Liver (tissue), 3 donors: ENCODE measurements at regions not wholly inside any gene's neighbourhood (a gene's known extent, or its start where the extent isn't known, plus 50 kb on each side); places are given as distances from the start of the nearest gene placed in this dataset.

Experiments used
- CTCF ChIP-seq: fragments of 150-350 bp; IDR thresholded peaks from 2 replicates; pipeline ENCODE4 v1.5.1; 2017; ENCODE audit warnings: improper control_type of control experiment, low read depth, low read length; ENCODE audit not compliant: missing input control
- HNF4G ChIP-seq: IDR thresholded peaks from 2 replicates; pipeline ENCODE4 v1.6.1; 2016; ENCODE audit warnings: antibody characterized with exemption
- MAX ChIP-seq: IDR thresholded peaks from 2 replicates; pipeline ENCODE4 v1.6.1; 2016; ENCODE audit warnings: antibody characterized with exemption
- REST ChIP-seq: IDR thresholded peaks from 2 replicates; pipeline ENCODE4 v1.6.1; 2016; ENCODE audit warnings: antibody characterized with exemption, mild to moderate bottlenecking
- RXRA ChIP-seq, 2 donors: IDR thresholded peaks; 2 replicates each; pipeline ENCODE4 v1.6.1; 2017 to 2018; ENCODE audit warnings: antibody characterized with exemption in 2 of 2, mild to moderate bottlenecking in 1 of 2
- TAF1 ChIP-seq: conservative IDR thresholded peaks from 2 replicates; pipeline ENCODE4 v1.6.1; 2016; ENCODE audit warnings: antibody characterized with exemption, mild to moderate bottlenecking
- YY1 ChIP-seq: IDR thresholded peaks from 2 replicates; pipeline ENCODE4 v1.6.1; 2016; ENCODE audit warnings: antibody characterized with exemption, mild to moderate bottlenecking
- donor health status: healthy.
- donor health status: healthy.

GRCh38 chr2:133867166-133867565, 298.9 kb upstream of the NCKAP5 start:
- TF ChIP-seq CTCF (no peak), MAX (no peak), REST (no peak), YY1 (no peak), RXRA (IDR thresholded peaks at IDR 0.05) (no peak), TAF1 (no peak), HNF4G (no peak)
